GM19193 (cell line): ENCODE measurements at regions not wholly inside any gene's neighbourhood (a gene's known extent, or its start where the extent isn't known, plus 50 kb on each side); places are given as distances from the start of the nearest gene placed in this dataset.

Experiments
- POLR2A ChIP-seq: IDR thresholded peaks from 4 replicates; pipeline ENCODE4 v1.6.1; 2011; ENCODE audit not compliant: insufficient read depth, insufficient read length; ENCODE audit errors: extremely low read depth

DNA sequence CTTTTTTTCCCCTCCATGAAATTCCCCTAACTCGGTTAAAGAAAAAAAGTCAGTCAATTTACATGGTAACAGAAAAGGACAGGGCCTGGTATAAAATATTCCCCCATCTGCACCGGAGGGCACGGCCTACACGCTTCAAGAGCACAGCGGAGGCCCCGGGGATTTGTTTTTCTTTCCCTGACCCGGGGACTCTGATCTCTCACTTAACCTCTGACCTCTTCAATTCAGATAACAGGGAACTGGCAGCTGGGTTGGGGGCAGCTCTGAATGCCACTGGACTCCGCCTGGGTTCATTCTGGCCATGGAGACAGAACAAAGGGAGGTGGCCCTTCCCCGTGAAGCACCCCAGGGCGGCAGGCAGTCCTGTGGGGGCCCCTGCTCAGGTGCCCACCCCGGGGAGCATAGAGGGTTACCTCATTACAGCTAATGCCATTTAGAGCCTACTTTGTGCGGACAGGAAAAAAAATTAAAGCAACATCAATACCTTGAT is 257.5 kb downstream of the SHQ1 start:
- TF ChIP-seq POLR2A = no peak

DNA sequence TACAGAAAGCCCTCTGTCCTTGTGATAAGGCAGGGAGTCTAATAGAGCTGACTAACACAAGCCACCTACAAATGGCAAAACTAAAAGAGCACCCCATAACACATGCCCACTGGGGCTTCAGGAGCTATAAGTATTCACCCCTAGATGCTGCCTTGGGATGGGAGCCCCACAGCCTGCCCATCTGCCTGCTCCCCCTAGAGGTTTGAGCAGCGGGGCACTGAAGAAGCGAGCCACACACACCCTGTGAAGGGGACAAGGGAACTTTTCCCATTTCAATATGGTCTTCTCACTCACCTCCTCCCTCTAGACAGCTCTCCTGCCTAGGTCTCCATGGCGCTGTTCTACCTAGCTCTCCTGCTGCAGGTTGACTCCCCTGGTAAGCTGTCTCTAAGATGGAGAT is 261.0 kb downstream of the SHQ1 start:
- TF ChIP-seq POLR2A = no peak

DNA sequence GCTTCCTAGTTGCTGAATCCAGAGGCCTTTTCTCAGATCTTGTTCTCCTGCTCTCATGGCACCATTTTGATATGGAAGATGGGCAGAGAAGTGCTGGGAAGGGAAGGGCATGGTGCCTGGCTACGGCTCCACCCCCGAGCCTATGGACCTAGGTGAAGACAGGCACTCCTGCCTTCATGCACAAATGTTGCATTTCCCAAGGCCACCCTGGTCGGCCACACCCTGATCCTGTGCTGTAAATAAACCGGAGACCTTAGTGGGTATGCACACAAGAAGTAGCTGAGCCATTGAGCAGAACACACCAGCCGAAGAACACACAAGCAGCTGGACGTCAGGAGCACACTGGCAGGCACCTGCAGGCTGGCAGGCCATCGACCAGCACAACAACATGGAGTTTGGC is 261.6 kb downstream of the SHQ1 start:
- no peak for TF ChIP-seq POLR2A

DNA sequence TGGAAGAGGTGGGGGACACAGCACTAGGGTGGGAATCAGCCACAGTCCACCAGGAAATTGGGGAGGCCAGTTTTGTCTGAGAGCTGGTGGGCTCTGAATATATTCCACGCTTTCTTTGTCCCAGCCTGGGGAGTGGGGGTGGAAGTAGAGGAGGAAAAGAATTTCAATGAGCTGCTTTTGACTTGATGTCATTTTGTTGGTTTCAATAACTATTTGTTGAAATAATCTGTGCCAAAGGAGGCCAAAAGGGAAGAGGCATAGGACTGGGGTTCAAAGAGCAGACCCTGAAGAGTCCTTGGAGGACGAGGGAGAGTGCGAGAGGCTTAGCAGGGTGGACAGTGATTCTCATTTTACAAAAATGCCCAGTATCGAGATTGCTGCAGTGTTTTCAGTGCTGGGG is 262.3 kb downstream of the SHQ1 start:
- no peak for TF ChIP-seq POLR2A

DNA sequence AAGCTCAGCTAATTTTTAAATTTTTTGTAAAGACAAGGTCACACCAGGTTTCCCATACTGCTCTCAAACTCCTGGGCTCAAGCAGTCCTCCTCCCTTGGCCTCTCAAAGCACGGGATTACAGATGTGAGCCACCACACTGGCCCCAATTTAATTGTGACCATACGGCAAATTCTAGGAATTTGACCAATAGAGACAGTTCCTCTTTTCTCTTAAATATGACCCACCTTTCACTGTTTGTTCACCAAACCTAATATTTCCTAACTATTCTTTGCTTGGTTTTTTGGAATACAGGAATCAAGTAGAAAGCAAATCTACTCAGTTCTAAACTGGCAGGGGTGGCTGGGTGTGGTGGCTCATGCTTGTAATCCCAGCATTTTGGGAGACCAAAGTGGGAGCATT is 264.0 kb downstream of the SHQ1 start:
- no peak for TF ChIP-seq POLR2A

DNA sequence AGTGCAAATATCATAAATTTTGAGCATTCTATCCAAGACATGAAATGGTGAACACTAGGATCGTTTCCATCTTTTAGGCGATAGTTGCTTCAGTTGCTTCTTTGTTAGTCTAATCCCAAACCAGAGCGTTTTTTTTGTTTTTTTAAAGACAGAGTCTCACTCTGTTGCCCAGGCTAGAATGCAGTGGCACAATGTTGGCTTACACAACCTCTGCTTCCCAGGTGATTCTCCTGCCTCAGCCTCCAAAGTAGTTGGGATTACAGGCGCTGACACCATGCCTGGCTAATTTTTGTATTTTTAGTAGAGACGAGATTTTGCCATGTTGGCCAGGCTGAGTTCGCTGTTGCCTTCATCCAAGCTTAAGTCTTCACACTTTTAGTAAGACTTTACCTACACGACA is 265.3 kb downstream of the SHQ1 start:
- TF ChIP-seq POLR2A = no peak

DNA sequence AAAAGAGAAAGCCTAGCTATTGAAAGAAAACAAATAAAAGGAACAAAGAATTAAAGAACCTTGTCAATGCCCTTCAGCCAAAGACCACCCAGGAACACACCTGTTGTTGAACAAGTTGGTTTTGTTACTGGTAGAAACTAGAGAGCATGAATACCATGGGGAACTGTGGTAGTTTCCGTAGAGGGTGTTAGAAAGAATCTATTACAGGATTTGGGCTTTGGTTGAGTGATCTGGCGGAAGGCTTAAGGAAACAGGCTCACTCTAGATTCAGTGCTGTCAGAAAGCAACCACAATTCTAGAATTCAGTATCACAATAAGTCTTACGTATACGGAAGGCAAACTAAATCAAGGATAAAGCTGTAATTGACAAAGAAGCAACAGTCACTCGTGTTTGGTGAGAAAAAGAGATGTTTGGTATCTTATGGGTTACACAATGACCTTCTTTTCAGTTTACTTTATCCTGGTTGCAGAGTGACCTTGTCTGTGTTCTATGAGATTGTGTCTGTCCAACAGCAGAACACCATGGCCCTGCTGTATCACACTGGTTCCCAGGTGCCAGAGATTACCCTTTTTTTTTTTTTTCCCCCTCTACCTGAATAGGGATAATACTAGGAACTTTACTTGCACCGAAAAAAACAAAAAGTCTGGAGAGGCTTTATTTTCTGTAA is 265.9 kb downstream of the SHQ1 start:
- TF ChIP-seq POLR2A = no peak

DNA sequence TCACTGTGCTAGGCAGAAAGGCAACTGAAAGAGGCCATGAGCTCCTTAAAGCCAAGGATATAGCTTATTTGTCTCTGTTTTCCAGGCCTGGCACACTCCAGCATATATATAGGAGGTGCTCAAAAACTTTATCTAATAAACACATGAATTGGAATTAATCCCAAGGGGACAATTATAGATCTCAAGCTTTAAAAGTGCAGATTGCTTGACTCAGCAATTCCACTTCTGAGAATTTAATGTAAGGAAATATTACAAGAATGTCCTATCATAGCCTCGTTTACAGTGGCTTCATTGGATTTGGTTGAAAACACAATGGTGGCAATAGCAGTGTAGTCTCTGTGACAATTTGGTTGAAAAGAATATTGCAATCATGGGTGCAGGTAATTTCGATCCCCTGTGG is 267.3 kb downstream of the SHQ1 start:
- no peak for TF ChIP-seq POLR2A

DNA sequence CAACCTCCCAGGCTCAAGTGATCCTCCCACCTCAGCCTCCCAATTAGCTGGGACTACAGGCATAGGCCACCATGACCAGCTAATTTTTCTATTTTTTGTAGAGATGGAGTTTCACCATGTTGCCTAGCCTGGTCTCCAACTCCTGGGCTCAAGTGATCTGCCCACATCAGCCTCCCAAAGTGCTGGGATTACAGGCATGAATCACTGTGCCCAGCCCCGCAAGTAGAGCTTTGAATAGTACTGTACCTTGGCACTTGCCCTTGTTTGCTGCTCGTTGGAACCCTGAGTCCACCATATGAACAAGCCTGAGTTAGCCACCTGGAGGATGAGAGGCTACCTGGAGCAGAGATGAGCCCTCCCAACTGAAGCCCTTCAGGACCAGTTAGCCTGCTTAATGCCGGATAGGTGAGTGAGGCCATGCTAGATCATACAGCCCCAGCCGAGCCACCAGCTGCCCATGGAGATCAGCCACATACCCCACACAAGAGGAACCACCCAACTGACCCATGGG is 267.9 kb downstream of the SHQ1 start:
- no peak for TF ChIP-seq POLR2A

DNA sequence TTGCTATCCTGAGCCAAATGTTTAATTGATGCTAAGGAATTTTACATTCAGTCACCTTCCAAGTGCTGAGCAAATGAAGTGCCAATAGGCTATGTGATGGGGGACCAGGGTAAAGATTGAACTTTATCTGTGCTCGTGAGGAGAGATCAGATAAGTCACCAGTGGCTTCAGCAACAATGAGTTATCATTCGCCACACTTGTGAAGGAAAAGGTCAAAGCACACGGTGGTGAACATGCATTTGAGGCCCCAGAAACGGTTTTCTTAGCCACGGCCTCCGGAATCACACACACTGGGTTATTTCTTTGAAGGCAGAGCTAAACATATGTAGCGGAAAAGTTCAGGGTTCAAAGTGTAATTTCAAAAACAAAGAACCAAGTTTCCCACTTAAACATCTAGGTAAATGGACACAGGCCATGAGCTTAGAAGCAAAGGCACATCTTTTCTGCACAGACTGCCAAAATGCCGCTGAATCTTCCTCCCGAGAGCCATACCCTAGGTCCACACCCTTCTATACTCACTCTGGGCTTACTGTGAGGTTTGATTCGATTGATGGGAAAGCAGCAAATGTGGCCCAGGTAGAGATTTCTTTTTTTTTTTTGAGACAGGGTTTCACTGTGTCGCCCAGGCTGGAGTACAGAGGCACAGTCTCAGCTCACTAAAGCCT is 268.5 kb downstream of the SHQ1 start:
- no peak for TF ChIP-seq POLR2A

DNA sequence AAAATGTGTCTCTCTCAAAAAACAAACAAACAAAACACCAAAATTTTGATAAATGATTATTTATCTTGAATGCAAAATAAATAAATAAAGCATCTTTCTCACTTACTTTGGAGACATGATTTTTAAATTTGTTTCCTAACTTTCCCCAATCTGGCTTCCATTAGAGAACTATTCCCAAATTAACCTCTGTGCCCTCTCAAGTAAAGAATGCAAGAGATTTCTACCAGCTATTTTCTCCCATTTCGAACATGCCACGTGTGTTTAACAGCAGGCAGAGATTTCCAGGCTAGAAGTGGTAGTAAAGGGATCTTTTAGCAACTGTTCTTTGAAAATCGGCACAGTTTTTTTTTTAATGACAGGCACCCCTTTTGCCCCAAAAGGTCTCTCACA is 269.1 kb downstream of the SHQ1 start:
- no peak for TF ChIP-seq POLR2A

DNA sequence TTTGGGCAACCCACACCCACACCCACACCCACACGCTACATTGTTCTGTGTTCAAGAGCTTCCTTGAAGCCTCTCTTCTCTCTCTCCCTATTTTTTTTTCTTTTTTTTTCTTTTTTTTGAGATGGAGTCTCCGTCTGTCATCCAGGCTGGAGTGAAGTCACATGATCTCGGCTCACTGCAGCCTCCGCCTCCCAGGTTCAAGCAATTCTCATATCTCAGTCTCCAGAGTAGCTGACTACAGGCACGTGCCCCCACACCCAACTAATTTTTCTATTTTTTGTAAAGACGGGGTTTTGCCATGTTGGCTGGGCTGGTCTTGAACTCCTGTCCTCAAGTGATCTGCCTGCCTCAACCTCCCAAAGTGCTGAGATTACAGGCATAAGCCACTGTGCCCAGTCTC is 271.1 kb downstream of the SHQ1 start:
- TF ChIP-seq POLR2A = no peak

DNA sequence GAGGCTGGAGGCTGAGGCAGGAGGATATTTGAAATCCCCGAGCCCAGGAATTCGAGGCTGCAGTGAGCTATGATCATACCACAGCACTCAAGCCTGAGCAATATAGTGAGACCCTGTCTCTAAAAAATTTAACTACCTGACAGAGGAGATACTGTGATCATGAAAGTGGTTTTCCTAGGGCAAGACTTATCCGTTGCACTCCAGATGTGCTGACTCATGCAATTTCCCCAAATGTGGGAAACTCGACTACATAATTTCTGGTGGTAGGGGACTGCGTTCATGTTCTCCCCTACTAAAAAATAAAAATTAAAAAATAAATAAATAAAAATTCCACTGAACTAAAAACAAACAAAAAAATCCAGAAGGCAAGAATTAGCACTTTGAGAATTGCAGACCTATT is 271.7 kb downstream of the SHQ1 start:
- no peak for TF ChIP-seq POLR2A

DNA sequence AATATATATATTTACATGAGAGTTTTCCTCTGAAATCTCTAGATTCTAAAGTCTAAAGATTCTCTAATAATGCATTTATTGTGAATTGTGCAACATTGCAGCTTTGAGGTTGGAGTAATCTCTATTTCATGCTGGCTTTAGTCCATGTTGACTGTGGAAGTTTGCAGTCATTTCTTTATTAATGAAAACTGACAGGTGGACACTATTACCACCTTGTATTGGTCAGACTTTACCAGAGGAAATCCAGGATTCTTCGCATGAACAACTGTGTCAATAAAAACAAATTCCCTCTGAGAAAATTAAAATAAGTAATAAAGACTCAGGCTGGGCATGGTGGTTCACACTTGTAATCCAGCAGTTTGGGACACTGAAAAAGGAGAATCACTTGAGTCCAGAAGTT is 274.1 kb downstream of the SHQ1 start:
- TF ChIP-seq POLR2A = no peak

DNA sequence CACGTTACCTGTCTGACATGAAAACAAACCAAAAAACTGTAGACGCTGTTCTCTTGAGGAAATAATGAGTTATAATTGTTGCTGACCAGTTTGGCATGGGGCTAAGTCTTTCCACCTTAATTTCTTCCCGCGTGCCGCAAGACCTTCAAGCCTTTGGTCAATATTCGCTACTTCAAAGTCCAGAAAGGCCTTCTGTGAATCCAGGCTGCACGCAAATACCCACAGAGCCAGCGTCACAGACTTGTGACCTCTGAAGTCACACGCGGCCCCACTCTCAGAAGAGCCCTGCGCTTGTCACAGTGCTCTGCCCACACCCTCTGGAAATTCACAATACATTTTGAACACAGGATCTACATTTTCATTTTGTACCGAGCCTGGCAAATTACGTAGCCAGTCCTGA is 275.2 kb downstream of the SHQ1 start:
- no peak for TF ChIP-seq POLR2A

DNA sequence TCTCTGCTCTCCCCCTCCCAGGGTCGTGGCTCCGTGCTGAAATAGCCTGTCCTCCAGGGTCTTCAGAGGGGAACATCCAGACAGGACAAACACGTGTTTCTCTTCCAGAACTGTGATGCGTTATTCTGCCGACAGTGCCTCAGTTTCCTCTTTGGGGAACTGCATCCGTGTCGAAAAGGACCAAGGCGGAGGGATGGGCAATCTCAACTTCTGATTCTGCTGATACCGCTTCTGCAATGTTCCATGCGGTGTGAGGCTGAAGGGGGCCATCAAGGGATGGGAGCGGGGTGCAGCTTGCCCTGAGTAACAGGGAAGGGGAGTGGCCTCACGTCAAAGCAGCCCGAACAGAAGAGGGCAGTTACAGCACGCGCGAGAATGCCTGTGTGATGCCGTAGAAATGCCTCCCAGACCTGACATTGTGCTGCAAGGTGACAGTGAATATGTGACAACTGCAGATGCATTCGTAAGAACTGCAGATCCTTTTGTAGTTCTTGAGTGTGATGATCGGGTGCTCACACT is 275.7 kb downstream of the SHQ1 start:
- TF ChIP-seq POLR2A = no peak
